ENCODE measurements at regions not wholly inside any gene's neighbourhood (a gene's known extent, or its start where the extent isn't known, plus 50 kb on each side); places are given as distances from the start of the nearest gene placed in this dataset.

DNA sequence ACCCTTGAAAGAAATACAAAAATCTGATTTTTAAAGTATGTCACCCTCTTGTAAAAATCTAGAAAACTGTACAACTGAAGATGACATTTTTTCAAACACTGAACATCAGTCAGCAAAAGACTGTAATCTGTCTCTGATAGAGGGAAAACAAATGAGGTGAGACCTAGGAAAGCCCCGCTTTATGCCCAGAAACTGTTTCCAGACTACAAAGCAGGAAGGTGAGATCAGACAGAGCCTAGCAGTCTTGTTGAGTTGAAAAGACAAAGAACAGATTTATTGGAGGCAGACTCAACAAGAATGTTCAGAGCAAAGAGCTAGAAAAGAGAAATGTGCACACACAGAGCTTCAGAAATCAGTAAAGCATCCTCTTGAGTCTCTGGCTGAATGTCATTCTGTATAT lies 873.6 kb downstream of the LRFN5 start:
- 50 to 71% methylated on average over 1 of the region's 1 CpG for WGBS, 2 donors (ENCODE audit: low coverage in 1 of 2)
- in situ Hi-C loops (cut with MboI; ENCODE audit: low pct_ligation_motif_present in 1 of 4, low pct_unique_long_range_greater_than_20kb in 1 of 4, low sequenced_read_pairs in 3 of 4) (no loop called here), intact Hi-C loops (cut with DNase I; ENCODE audit: low total_unique reads) (no loop called here)

GRCh38 chr14:42475289-42475688 lies 868.6 kb downstream of the LRFN5 start:
- 27 to 46% methylated on average over 3 to 6 of the region's 6 CpGs for WGBS, 2 donors (ENCODE audit: low coverage in 1 of 2)
- Histone ChIP-seq H3K27ac (no peak overlapping the region), H3K27me3 (no peaks in the 10 kb centered on the region), H3K4me3 (no peak overlapping the region), H3K9me3 (no peaks in the 10 kb centered on the region), H3K36me3 (no peaks in the 10 kb centered on the region), H3K4me1 (no peaks in the 10 kb centered on the region)
- in situ Hi-C loops (cut with MboI; ENCODE audit: low pct_ligation_motif_present in 1 of 4, low pct_unique_long_range_greater_than_20kb in 1 of 4, low sequenced_read_pairs in 3 of 4), result no loop called here
- DNase-seq, result no peak
- intact Hi-C loops (cut with DNase I; ENCODE audit: low total_unique reads), result no loop called here
- TF ChIP-seq POLR2A (IDR thresholded peaks at IDR 0.05) (no peak), POLR2AphosphoS5 (IDR thresholded peaks at IDR 0.05) (no peak), EP300 (IDR thresholded peaks at IDR 0.05; ENCODE audit: low read depth) (no peak)
- TF ChIP-seq, protein P1, sequence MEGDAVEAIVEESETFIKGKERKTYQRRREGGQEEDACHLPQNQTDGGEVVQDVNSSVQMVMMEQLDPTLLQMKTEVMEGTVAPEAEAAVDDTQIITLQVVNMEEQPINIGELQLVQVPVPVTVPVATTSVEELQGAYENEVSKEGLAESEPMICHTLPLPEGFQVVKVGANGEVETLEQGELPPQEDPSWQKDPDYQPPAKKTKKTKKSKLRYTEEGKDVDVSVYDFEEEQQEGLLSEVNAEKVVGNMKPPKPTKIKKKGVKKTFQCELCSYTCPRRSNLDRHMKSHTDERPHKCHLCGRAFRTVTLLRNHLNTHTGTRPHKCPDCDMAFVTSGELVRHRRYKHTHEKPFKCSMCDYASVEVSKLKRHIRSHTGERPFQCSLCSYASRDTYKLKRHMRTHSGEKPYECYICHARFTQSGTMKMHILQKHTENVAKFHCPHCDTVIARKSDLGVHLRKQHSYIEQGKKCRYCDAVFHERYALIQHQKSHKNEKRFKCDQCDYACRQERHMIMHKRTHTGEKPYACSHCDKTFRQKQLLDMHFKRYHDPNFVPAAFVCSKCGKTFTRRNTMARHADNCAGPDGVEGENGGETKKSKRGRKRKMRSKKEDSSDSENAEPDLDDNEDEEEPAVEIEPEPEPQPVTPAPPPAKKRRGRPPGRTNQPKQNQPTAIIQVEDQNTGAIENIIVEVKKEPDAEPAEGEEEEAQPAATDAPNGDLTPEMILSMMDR (IDR thresholded peaks at IDR 0.05), result no peak

More for the DNA sequence above, 873.6 kb downstream of the LRFN5 start:
- H3K4me1 ChIP-seq, result no peaks in the 10 kb centered on the region
- no peak overlapping the region for H3K4me3 ChIP-seq
- no peak overlapping the region for H3K27ac ChIP-seq
- H3K36me3 ChIP-seq, result no peaks in the 10 kb centered on the region
- no peak for DNase-seq
- H3K9me3 ChIP-seq, result no peaks in the 10 kb centered on the region
- no peaks in the 10 kb centered on the region for H3K27me3 ChIP-seq
- TF ChIP-seq, protein P1 (IDR thresholded peaks at IDR 0.05), result no peak
- no peak for TF ChIP-seq EP300 (IDR thresholded peaks at IDR 0.05; ENCODE audit: low read depth)
- TF ChIP-seq POLR2A (IDR thresholded peaks at IDR 0.05), result no peak
- no peak for TF ChIP-seq POLR2AphosphoS5 (IDR thresholded peaks at IDR 0.05)

- DNase-seq, result no peak
- TF ChIP-seq POLR2AphosphoS5 (IDR thresholded peaks at IDR 0.05) (no peak), EP300 (IDR thresholded peaks at IDR 0.05; ENCODE audit: low read depth) (no peak), POLR2A (IDR thresholded peaks at IDR 0.05) (no peak)
- TF ChIP-seq, protein P1 (IDR thresholded peaks at IDR 0.05), result no peak
- no peaks in the 10 kb centered on the region for H3K36me3 ChIP-seq
- WGBS, 2 donors (ENCODE audit: low coverage in 1 of 2), result 86 to 100% methylated on average over 2 to 3 of the region's 3 CpGs
- intact Hi-C loops (cut with DNase I; ENCODE audit: low total_unique reads), result no loop called here
- H3K4me1 ChIP-seq, result no peaks in the 10 kb centered on the region
- H3K27ac ChIP-seq, result no peak overlapping the region
- H3K4me3 ChIP-seq, result no peak overlapping the region
- H3K27me3 ChIP-seq, result no peaks in the 10 kb centered on the region
- in situ Hi-C loops (cut with MboI; ENCODE audit: low pct_ligation_motif_present in 1 of 4, low pct_unique_long_range_greater_than_20kb in 1 of 4, low sequenced_read_pairs in 3 of 4), result no loop called here
- H3K9me3 ChIP-seq, result no peaks in the 10 kb centered on the region
Measured at GRCh38 chr14:42470427-42470719, 863.7 kb downstream of the LRFN5 start.

- no peaks in the 10 kb centered on the region for H3K36me3 ChIP-seq
- no peaks in the 10 kb centered on the region for H3K27me3 ChIP-seq
- no peaks in the 10 kb centered on the region for H3K4me1 ChIP-seq
- DNase-seq, result no peak
- no peak overlapping the region for H3K4me3 ChIP-seq
- intact Hi-C loops (cut with DNase I; ENCODE audit: low total_unique reads), result no loop called here
- 73 to 81% methylated on average over 5 to 6 of the region's 6 CpGs for WGBS, 2 donors (ENCODE audit: low coverage in 1 of 2)
- H3K27ac ChIP-seq, result no peak overlapping the region
- TF ChIP-seq POLR2A (IDR thresholded peaks at IDR 0.05), result no peak
- no peak for TF ChIP-seq EP300 (IDR thresholded peaks at IDR 0.05; ENCODE audit: low read depth)
- TF ChIP-seq POLR2AphosphoS5 (IDR thresholded peaks at IDR 0.05), result no peak
- TF ChIP-seq, protein P1 (IDR thresholded peaks at IDR 0.05), result no peak
- no peaks in the 10 kb centered on the region for H3K9me3 ChIP-seq
- in situ Hi-C loops (cut with MboI; ENCODE audit: low pct_ligation_motif_present in 1 of 4, low pct_unique_long_range_greater_than_20kb in 1 of 4, low sequenced_read_pairs in 3 of 4), result no loop called here
Measured at GRCh38 chr14:42469637-42470426, 863.2 kb downstream of the LRFN5 start.
